OCI-LY1 (cell line): ENCODE measurements at regions not wholly inside any gene's neighbourhood (a gene's known extent, or its start where the extent isn't known, plus 50 kb on each side); places are given as distances from the start of the nearest gene placed in this dataset.

Source experiments
- EZH2 ChIP-seq: fragments of 200-600 bp; sonication (generic), shearing (Covaris generic); IDR thresholded peaks from 2 replicates; pipeline ENCODE4 v1.8.0; 2017; ENCODE audit warnings: borderline replicate concordance, mixed run types, mild to moderate bottlenecking, antibody characterized with exemption, low read length, moderate library complexity, mixed read lengths
- TF ChIP-seq, protein P1 (sequence below): fragments of 200-600 bp; sonication (generic), shearing (Covaris generic); IDR thresholded peaks from 2 replicates; pipeline ENCODE4 v1.5.1; 2017; ENCODE audit warnings: mild to moderate bottlenecking, antibody characterized with exemption, low read length, moderate library complexity, mixed read lengths

DNA sequence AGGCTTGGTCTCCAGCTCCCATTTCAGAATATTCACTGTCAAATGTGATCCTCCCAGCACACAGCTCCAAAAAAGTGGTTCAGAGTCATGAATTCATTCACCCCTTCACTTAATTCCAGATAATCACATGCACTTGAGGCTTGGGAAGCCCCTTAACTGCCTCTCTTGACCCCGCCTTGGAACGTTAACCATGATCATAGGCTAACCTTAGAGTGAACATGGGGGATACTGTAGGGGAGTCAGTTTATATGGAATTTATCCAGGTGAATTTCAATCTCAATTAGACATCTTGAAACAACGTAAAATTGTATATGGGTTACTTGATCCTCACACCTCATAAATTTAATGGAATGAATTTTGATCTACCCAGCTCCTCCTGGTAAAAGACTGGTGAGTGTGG lies 346.8 kb upstream of the ARID1B start:
- TF ChIP-seq EZH2: no peak
- TF ChIP-seq, protein P1, sequence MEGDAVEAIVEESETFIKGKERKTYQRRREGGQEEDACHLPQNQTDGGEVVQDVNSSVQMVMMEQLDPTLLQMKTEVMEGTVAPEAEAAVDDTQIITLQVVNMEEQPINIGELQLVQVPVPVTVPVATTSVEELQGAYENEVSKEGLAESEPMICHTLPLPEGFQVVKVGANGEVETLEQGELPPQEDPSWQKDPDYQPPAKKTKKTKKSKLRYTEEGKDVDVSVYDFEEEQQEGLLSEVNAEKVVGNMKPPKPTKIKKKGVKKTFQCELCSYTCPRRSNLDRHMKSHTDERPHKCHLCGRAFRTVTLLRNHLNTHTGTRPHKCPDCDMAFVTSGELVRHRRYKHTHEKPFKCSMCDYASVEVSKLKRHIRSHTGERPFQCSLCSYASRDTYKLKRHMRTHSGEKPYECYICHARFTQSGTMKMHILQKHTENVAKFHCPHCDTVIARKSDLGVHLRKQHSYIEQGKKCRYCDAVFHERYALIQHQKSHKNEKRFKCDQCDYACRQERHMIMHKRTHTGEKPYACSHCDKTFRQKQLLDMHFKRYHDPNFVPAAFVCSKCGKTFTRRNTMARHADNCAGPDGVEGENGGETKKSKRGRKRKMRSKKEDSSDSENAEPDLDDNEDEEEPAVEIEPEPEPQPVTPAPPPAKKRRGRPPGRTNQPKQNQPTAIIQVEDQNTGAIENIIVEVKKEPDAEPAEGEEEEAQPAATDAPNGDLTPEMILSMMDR: no peak
